ENCODE measurements at regions not wholly inside any gene's neighbourhood (a gene's known extent, or its start where the extent isn't known, plus 50 kb on each side); places are given as distances from the start of the nearest gene placed in this dataset.

DNA sequence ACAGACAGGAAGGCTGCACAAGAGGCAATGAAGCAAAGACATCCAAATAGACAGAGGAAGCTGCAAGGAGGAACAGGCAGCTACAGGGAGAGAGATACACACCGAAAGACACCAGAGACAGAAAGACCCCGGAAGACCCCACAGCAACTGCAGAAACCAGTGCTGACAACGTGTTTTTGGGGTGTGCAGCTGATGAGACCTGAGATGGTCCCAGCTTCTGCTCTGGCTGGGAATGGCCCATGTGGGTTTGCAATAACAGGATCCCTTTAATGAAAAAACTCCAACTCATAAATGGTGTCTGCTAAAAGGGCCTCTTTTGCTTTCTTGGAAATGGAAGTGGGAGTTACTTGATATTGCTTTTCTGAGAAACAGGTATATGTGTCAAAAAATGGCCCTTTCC, 101.5 kb upstream of the CDH11 start:
- H3K4me1 ChIP-seq (ENCODE audit: control insufficient read depth, insufficient read depth, low read length): no peaks in the 10 kb centered on the region
- DNase-seq: no peak
- no peaks in the 10 kb centered on the region for H3K27me3 ChIP-seq (ENCODE audit: control insufficient read depth, insufficient read depth, low read length, poor library complexity, severe bottlenecking)
- H3K9ac ChIP-seq (ENCODE audit: extremely low read depth, low read length, poor library complexity, severe bottlenecking): no peak overlapping the region
- H3K36me3 ChIP-seq (ENCODE audit: control insufficient read depth, insufficient read depth, low read length): no peaks in the 10 kb centered on the region
- no peaks in the 10 kb centered on the region for H3K9me3 ChIP-seq (ENCODE audit: control insufficient read depth, low read length)
- Mint-ChIP-seq H3K27ac (no peak overlapping the region), H3K27me3 (ENCODE audit: insufficient read depth) (peaks cover 1% of the 10 kb centered on the region), H3K36me3 (ENCODE audit: low read depth) (peaks cover 4% of the 10 kb centered on the region), H3K4me1 (peaks cover 14% of the 10 kb centered on the region), H3K9me3 (no peaks in the 10 kb centered on the region), H3K4me3 (no peak overlapping the region)
- no peak overlapping the region for H3K27ac ChIP-seq (ENCODE audit: low read depth, low read length)
- TF ChIP-seq, protein P1, sequence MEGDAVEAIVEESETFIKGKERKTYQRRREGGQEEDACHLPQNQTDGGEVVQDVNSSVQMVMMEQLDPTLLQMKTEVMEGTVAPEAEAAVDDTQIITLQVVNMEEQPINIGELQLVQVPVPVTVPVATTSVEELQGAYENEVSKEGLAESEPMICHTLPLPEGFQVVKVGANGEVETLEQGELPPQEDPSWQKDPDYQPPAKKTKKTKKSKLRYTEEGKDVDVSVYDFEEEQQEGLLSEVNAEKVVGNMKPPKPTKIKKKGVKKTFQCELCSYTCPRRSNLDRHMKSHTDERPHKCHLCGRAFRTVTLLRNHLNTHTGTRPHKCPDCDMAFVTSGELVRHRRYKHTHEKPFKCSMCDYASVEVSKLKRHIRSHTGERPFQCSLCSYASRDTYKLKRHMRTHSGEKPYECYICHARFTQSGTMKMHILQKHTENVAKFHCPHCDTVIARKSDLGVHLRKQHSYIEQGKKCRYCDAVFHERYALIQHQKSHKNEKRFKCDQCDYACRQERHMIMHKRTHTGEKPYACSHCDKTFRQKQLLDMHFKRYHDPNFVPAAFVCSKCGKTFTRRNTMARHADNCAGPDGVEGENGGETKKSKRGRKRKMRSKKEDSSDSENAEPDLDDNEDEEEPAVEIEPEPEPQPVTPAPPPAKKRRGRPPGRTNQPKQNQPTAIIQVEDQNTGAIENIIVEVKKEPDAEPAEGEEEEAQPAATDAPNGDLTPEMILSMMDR (conservative IDR thresholded peaks at IDR 0.05): no peak
- H3K4me3 ChIP-seq (ENCODE audit: low read length): no peak overlapping the region
- WGBS, 2 experiments (ENCODE audit: insufficient coverage in 1 of 2, insufficient read length in 1 of 2): 77 to 88% methylated on average over 3 of the region's 3 CpGs

- no peaks in the 10 kb centered on the region for H3K9me3 Mint-ChIP-seq
- H3K27me3 Mint-ChIP-seq (ENCODE audit: insufficient read depth): peaks cover 9% of the 10 kb centered on the region
- peaks cover 14% of the 10 kb centered on the region for H3K4me1 Mint-ChIP-seq
- TF ChIP-seq, protein P1 (conservative IDR thresholded peaks at IDR 0.05): no peak
- DNase-seq: no peak
- H3K27ac Mint-ChIP-seq: no peak overlapping the region
- H3K9ac ChIP-seq (ENCODE audit: extremely low read depth, low read length, poor library complexity, severe bottlenecking): no peak overlapping the region
- H3K27me3 ChIP-seq (ENCODE audit: control insufficient read depth, insufficient read depth, low read length, poor library complexity, severe bottlenecking): no peaks in the 10 kb centered on the region
- no peak overlapping the region for H3K27ac ChIP-seq (ENCODE audit: low read depth, low read length)
- no peaks in the 10 kb centered on the region for H3K36me3 Mint-ChIP-seq (ENCODE audit: low read depth)
- H3K4me3 Mint-ChIP-seq: no peak overlapping the region
- no peaks in the 10 kb centered on the region for H3K36me3 ChIP-seq (ENCODE audit: control insufficient read depth, insufficient read depth, low read length)
- no peaks in the 10 kb centered on the region for H3K9me3 ChIP-seq (ENCODE audit: control insufficient read depth, low read length)
- no peak overlapping the region for H3K4me3 ChIP-seq (ENCODE audit: low read length)
- 90 to 100% methylated on average over 2 to 6 of the region's 6 CpGs for WGBS, 2 experiments (ENCODE audit: insufficient coverage in 1 of 2, insufficient read length in 1 of 2)
- no peaks in the 10 kb centered on the region for H3K4me1 ChIP-seq (ENCODE audit: control insufficient read depth, insufficient read depth, low read length)
Observed at GRCh38 chr16:65222536-65222935, 100.7 kb upstream of the CDH11 start.

GRCh38 chr16:65222049-65222448, 100.2 kb upstream of the CDH11 start:
- H3K4me3 Mint-ChIP-seq: no peak overlapping the region
- no peak overlapping the region for H3K27ac Mint-ChIP-seq

More at GRCh38 chr16:65222049-65222448, 100.2 kb upstream of the CDH11 start:
- Histone ChIP-seq H3K27me3 (ENCODE audit: control insufficient read depth, insufficient read depth, low read length, poor library complexity, severe bottlenecking) (no peaks in the 10 kb centered on the region), H3K27ac (ENCODE audit: low read depth, low read length) (no peak overlapping the region), H3K4me3 (ENCODE audit: low read length) (no peak overlapping the region), H3K4me1 (ENCODE audit: control insufficient read depth, insufficient read depth, low read length) (no peaks in the 10 kb centered on the region), H3K36me3 (ENCODE audit: control insufficient read depth, insufficient read depth, low read length) (no peaks in the 10 kb centered on the region), H3K9ac (ENCODE audit: extremely low read depth, low read length, poor library complexity, severe bottlenecking) (no peak overlapping the region), H3K9me3 (ENCODE audit: control insufficient read depth, low read length) (no peaks in the 10 kb centered on the region)
- no peak for DNase-seq
- TF ChIP-seq, protein P1 (conservative IDR thresholded peaks at IDR 0.05): no peak
- WGBS, 2 experiments (ENCODE audit: insufficient coverage in 1 of 2, insufficient read length in 1 of 2): 100% methylated on average over 1 of the region's 1 CpG; no CpG with 5 or more reads in 1 of the 2 experiments
- Mint-ChIP-seq H3K4me1 (peaks cover 13% of the 10 kb centered on the region), H3K9me3 (no peaks in the 10 kb centered on the region), H3K36me3 (ENCODE audit: low read depth) (no peaks in the 10 kb centered on the region), H3K27me3 (ENCODE audit: insufficient read depth) (peaks cover 9% of the 10 kb centered on the region)

Measured in endodermal cell (in vitro differentiated cells).